ENCODE measurements at regions not wholly inside any gene's neighbourhood (a gene's known extent, or its start where the extent isn't known, plus 50 kb on each side); places are given as distances from the start of the nearest gene placed in this dataset.

- TF ChIP-seq EZH2 (optimal IDR thresholded peaks at IDR 0.05; ENCODE audit: low read depth, low read length) = no peak
- no peak for TF ChIP-seq CTCF (IDR thresholded peaks at IDR 0.05; ENCODE audit: low read length)
Observed at GRCh38 chr11:91876746-91877145, 347.9 kb upstream of the FAT3 start.
